Cardiac muscle cell (in vitro differentiated cells and primary cell): ENCODE measurements at regions not wholly inside any gene's neighbourhood (a gene's known extent, or its start where the extent isn't known, plus 50 kb on each side); places are given as distances from the start of the nearest gene placed in this dataset.
"Not testable (repeated sequence)": the region's sequence is repeated elsewhere in the genome, so short reads cannot be mapped to it uniquely, and the experiment has no call there.

ENCODE experiments used
- DNase-seq, 2 donors: peaks; one replicate each; pipeline versions ENCODE4 v3.0.0 to v3.0.0-alpha.2; 2010 to 2017; ENCODE audit warnings: low read depth in 1 of 2, low spot score in 1 of 2
- H3K27ac ChIP-seq: fragments of 200-600 bp; sonication (generic); 2 replicates; pipeline ENCODE4 v1.5.1; 2016
- H3K27me3 ChIP-seq: fragments of 200-600 bp; sonication (generic); 2 replicates; pipeline ENCODE4 v1.6.0; 2016; ENCODE audit warnings: control low read depth
- H3K36me3 ChIP-seq: fragments of 200-600 bp; sonication (generic); 2 replicates; pipeline ENCODE4 v1.5.1; 2016; ENCODE audit warnings: control low read depth
- H3K4me1 ChIP-seq: fragments of 200-600 bp; sonication (generic); 2 replicates; pipeline ENCODE4 v1.8.1; 2017; ENCODE audit warnings: low read depth, mild to moderate bottlenecking, mixed run types
- H3K4me3 ChIP-seq: fragments of 200-600 bp; sonication (generic); 2 replicates; pipeline ENCODE4 v1.5.1; 2016; ENCODE audit warnings: mild to moderate bottlenecking
- H3K9me3 ChIP-seq: fragments of 200-600 bp; sonication (generic); 2 replicates; pipeline ENCODE4 v1.5.1; 2017; ENCODE audit warnings: low read depth, mild to moderate bottlenecking, control low read depth
- CTCF ChIP-seq: IDR thresholded peaks from 2 replicates; pipeline ENCODE4 v1.5.1; 2012; ENCODE audit warnings: low read depth, mild to moderate bottlenecking, low read length

- Histone ChIP-seq H3K27ac (no peak overlapping the region), H3K36me3 (no peaks in the 10 kb centered on the region), H3K4me1 (no peaks in the 10 kb centered on the region), H3K9me3 (peaks cover 3% of the 10 kb centered on the region), H3K27me3 (no peaks in the 10 kb centered on the region), H3K4me3 (no peak overlapping the region)
- DNase-seq = no peak
- no peak for TF ChIP-seq CTCF
Measured at GRCh38 chr4:103948244-103949018, 228.6 kb upstream of the TACR3 start.

GRCh38 chr4:103947617-103948016 lies 227.8 kb upstream of the TACR3 start:
- peaks cover 3% of the 10 kb centered on the region for H3K9me3 ChIP-seq
- no peak overlapping the region for H3K4me3 ChIP-seq
- no peaks in the 10 kb centered on the region for H3K36me3 ChIP-seq
- no peak overlapping the region for H3K27ac ChIP-seq
- DNase-seq = no peak
- no peaks in the 10 kb centered on the region for H3K4me1 ChIP-seq
- TF ChIP-seq CTCF = no peak
- no peaks in the 10 kb centered on the region for H3K27me3 ChIP-seq

- not testable (repeated sequence) for H3K27ac ChIP-seq, H3K4me3 ChIP-seq
Measured at GRCh38 chr4:103946621-103947268, 227.0 kb upstream of the TACR3 start.

GRCh38 chr4:103938488-103938887 lies 218.7 kb upstream of the TACR3 start:
- no peak overlapping the region for H3K4me3 ChIP-seq
- H3K4me1 ChIP-seq = no peaks in the 10 kb centered on the region
- DNase-seq = no peak
- no peaks in the 10 kb centered on the region for H3K36me3 ChIP-seq
- no peak overlapping the region for H3K27ac ChIP-seq
- H3K27me3 ChIP-seq = no peaks in the 10 kb centered on the region
- no peaks in the 10 kb centered on the region for H3K9me3 ChIP-seq
- no peak for TF ChIP-seq CTCF

More at GRCh38 chr4:103946621-103947268, 227.0 kb upstream of the TACR3 start:
- DNase-seq, H3K9me3 ChIP-seq, H3K4me1 ChIP-seq, H3K27me3 ChIP-seq, H3K36me3 ChIP-seq: not testable (repeated sequence)

GRCh38 chr4:103936653-103937145 lies 216.9 kb upstream of the TACR3 start:
- no peak for TF ChIP-seq CTCF
- Histone ChIP-seq H3K4me1 (no peaks in the 10 kb centered on the region), H3K27ac (no peak overlapping the region), H3K4me3 (no peak overlapping the region), H3K9me3 (no peaks in the 10 kb centered on the region), H3K36me3 (no peaks in the 10 kb centered on the region), H3K27me3 (no peaks in the 10 kb centered on the region)
- DNase-seq = no peak

GRCh38 chr4:103934178-103934789 lies 214.5 kb upstream of the TACR3 start:
- H3K9me3 ChIP-seq = no peaks in the 10 kb centered on the region
- H3K27me3 ChIP-seq = no peaks in the 10 kb centered on the region
- H3K36me3 ChIP-seq = no peaks in the 10 kb centered on the region
- peak; percentile 63 for TF ChIP-seq CTCF
- H3K27ac ChIP-seq = no peak overlapping the region
- H3K4me1 ChIP-seq = no peaks in the 10 kb centered on the region
- H3K4me3 ChIP-seq = no peak overlapping the region
- DNase-seq = peak; percentile 58 to 75
